Activated naive CD4-positive, alpha-beta T cell (primary cell): ENCODE measurements at regions not wholly inside any gene's neighbourhood (a gene's known extent, or its start where the extent isn't known, plus 50 kb on each side); places are given as distances from the start of the nearest gene placed in this dataset.

Experiments used
- DNase-seq, 4 experiments: peaks; one replicate each; lab custom pipeline; 2025; lab: John Stamatoyannopoulos, UW

DNA sequence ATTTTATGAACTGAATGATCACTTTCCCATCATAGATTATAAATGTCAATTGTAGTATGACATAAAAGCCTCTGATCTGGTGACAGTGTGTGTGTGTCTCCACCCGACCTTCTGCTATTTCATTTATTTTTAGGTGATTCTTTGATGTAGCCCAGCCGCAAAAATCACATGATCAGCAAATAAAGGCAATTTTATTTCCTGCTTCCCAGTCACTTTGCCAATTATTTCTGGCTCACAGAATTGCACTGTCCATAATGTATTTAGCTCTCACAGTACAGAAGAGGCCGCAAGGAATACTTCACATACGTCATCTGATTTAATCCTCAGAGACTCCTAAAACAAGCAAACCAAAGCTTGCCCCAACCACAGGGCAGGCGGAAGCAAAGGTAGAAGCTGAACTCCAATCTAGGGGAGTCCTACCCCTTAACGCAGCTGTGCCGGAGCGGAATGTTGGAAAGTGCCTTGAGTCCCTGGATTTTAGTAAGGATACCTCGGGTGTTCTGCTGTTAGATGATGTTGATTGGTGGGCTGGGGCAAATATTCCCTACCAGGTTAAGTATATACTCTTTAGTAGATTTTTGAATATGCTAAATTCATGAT, 384.0 kb upstream of the IRX4 start:
- DNase-seq = no peak

- DNase-seq = no peak
Observed at GRCh38 chr5:2265341-2265740, 382.6 kb upstream of the IRX4 start.

GRCh38 chr5:2263763-2264162, 381.0 kb upstream of the IRX4 start:
- no peak for DNase-seq

- DNase-seq = no peak
Observed at GRCh38 chr5:2262620-2263019, 379.9 kb upstream of the IRX4 start.

DNA sequence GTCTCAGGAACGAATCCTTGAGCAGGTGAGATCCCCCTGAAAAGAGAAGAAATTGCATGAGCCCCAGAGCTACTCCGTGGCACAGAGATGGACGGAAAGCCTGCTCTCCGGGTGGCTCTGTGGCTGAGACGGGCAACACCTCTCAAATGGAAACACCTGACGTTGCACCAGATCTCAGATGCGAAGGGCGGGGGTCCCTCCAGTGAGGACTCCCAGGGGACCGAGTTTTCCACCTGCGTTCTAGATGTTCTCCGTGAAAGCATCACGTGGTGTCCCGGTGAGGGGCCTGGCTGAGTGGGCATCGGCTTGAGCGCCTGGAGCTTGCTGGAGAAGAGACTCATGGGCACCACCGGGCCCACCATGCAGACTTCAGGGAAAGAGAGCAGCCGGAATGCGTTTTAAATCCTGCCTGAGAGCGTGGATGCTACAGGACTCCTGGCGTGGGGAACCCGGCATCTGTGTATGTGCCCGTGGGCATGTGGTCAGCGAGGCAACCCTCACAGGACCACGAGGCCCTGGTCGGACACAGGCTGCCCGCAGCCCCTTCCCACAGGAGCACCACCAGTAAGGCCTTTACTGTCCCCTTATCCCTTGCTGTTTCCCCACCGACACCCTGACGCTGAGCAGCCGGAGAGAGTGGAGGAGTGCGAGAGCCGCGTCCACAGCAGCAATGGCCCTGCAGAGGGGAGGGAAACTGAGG, 378.4 kb upstream of the IRX4 start:
- no peak for DNase-seq

DNA sequence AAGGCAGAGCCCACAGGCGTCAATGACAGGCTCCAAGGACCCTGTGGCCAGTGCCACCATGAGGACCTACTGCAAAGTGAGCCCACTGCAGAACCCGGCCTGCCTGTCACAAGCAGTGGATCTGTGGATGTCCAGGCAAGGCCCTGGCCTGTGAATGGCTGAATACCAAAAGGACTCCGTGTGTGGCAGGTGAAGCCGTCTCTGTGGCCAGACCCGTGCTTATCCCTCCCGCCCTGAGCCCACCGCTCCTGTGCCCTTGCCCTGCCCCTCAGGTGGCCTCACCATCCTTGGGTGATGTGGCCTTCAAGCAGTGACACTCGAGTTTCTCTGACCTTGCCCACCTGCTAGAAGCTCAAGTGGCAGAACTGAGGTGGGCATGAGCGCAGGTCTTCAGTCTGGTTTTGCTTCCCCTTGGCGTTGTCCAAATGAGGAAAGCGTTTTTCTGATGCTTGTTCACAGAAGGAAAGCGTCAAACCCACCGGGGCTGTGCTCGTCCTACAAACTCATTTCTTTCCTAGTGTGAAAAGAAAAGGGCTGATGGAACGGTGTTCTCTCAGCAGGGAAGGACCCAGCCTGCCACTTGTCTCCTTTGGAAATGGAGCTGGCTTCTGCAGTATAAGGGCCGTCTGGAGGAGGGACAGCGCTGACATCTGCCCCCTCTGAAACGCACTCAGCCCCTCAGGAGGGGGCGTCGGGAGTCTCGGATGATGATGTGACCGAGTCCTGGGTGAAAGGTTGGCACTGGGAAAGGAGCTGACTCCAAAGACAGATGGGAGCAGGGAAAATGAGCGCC, 377.7 kb upstream of the IRX4 start:
- DNase-seq = no peak

DNA sequence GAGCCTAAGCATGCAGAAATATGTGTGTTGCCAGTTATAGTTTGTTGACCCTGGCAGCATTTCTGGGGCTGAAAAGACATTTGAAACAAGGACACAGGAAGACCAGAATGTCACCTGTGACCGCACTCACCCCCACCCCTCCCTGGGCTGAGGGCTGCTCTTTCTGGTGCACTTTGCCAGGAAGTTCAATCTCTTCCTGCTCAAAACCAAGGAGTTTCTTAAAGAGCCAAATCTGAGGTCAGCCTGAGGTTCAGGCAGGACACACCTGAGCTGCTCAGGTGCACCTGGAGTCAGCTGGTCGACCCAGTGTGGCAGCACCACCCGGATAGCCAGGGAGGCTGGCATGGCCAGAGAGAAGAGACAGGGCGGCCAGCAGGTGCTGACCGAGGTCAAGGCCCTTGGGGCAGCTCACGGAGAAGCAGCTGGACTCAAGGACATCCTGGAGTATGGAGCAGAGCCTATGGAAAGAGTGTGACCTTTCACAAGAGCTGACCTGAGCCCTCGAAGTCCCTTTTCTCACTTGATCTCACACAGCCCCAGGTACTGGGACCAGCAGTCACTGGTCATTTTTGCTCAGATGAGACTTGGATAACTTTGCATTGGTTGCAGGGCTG, 376.9 kb upstream of the IRX4 start:
- DNase-seq = no peak

GRCh38 chr5:2258861-2259260, 376.1 kb upstream of the IRX4 start:
- DNase-seq = no peak

DNA sequence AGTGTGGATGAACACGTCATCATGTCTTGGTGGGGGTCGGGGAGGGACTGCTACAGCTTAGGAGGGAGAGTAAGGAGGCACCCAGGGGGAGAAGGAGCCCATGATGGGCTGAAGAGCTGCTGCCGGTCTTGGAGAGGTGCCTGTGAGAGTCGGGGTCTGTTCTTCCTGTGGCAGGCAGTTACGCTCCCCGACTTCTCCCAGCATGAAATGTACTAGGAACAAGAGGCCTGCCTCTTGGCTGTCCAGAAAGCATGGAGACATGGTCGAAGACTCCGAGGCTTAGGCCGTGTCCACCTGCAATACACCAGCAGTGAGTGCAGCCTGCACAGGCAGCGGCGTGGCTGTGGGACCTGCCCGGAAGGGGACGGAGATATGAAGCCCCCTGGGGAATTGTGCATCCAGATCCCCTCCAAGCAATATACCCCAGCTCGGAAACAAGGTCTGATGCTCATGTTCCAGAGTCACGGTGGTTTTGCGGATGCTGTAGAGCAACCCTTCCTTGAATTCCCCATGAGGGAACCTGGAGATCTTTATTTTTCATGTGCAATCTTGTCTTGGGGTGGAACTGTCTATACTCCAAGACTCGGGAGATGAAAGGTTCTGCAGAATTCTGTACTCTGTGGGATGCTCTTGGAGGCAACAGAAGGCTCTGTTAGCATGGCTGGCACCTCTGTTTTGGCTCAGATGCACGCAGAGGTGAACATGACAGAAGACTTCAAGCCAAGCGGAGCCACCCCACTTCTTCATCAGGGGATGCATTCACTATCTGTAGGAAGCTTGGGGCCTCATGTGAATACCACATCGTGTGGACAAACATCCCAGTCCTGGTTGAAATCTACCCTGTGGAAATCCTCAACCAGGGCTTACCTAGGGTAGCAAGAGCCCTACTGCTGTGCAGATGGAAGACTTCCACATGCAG, 374.9 kb upstream of the IRX4 start:
- no peak for DNase-seq

DNA sequence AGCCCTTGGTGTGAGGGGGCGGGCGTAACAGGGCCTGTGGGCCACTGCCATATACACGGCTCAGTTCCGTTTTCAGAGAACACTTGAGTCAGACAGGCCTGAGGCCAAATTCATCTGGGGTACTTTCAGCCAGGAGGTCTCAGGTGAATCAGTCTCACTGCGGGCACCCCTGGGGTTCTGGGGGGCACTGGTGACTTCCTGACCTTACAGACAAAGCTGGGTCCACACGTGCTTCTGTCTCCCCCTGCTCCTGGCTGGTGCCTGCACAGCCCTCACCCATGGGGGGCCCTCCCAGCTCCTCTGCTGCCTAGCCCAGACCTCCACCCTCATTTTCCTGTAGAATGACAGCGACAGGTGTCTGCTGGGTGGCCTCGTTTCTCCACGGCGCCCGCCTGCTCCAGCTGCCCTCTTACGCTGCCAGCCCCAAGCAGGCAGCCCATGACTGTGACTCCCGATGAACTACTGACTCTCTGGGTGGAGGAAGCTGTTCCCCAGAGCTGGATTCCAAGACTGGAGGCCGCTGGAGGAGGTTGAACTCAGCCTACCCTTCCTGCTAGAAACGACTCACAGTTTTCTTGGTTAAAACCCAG, 374.1 kb upstream of the IRX4 start:
- DNase-seq = no peak

DNA sequence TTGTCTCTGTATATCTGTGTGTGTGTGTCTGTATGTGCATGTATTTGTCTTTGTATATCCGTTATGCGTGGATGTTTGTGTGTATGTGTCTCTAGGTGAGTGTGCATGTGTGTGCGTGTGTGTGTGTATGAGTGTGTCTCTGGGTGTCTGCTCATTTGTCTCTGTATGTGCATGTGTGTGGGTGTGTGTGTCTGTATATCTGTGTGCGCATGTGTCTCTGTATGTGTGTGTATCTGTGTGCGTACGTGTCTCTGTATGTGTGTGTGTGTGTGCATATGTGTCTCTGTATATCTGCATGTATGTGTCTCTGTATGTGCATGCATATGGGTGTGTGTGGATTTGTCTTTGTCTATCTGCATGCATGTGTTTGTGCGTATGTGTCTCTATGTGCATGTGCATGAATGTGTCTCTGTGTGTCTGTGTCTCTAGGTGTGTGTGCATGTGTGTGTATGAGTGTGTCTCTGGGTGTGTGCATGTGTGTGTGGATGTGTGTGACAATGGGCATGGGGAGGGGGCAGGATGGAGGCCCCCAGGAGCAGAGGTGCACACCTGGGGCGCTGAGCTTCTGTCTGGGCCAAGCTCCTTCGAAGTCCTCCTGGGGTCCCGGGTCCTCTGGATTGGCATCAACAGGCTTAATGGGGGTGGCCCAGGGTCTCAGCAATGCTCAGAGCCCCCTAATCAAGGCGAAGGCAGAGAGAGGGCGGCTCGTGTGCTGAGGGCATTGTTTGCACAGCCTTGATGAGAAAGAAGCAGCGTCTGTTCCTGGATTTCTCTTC, 373.4 kb upstream of the IRX4 start:
- no peak for DNase-seq

- DNase-seq = no peak
Observed at GRCh38 chr5:2254880-2255750, 372.4 kb upstream of the IRX4 start.

DNA sequence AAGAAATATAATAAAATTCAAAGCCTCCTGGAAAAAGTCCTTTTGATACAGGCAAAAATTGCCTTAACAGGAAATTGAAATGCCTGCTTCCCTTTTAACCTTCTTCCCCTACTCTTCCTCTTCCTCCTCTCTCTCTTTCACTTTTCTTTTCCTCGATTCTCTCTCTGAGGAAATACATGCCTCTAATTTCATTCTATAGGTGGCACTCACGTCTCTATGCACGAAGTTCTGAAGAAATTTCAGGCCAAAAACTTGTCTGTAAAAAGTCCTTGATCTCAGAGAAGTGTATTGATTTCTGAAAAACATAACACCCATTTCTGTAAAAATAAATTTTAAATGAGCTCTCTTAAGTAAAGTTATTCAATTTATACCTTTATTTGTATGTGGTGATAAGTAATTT, 371.7 kb upstream of the IRX4 start:
- no peak for DNase-seq

GRCh38 chr5:2253040-2253975, 370.6 kb upstream of the IRX4 start:
- no peak for DNase-seq

GRCh38 chr5:2251751-2252150, 369.0 kb upstream of the IRX4 start:
- DNase-seq = no peak

- no peak for DNase-seq
Observed at GRCh38 chr5:2251298-2251697, 368.6 kb upstream of the IRX4 start.

GRCh38 chr5:2250365-2250950, 367.7 kb upstream of the IRX4 start:
- no peak for DNase-seq

GRCh38 chr5:2249442-2249841, 366.7 kb upstream of the IRX4 start:
- no peak for DNase-seq
